Upper lobe of left lung (tissue), 6 donors: ENCODE measurements at regions not wholly inside any gene's neighbourhood (a gene's known extent, or its start where the extent isn't known, plus 50 kb on each side); places are given as distances from the start of the nearest gene placed in this dataset.

ENCODE experiments used
- ATAC-seq, 2 donors: fragments of 200-7000 bp; cut with Tn5 transposase; one replicate each; pipeline ENCODE4 v1.9.1; 2022; ENCODE audit warnings: mild to moderate bottlenecking in 2 of 2, moderate library complexity in 2 of 2; ENCODE audit not compliant: low FRiP score in 2 of 2
- DNase-seq, 2 donors: peaks; one replicate each; pipeline ENCODE4 v3.0.0-alpha.2; 2019 to 2020
- H3K27ac ChIP-seq, 4 donors: fragments of 200-600 bp; sonication (generic); one replicate each; pipeline ENCODE4 v1.5.1; 2016 to 2019
- H3K27me3 ChIP-seq, 4 donors: fragments of 200-600 bp; sonication (generic); one replicate each; pipeline ENCODE4 v1.5.1; 2017 to 2019
- H3K36me3 ChIP-seq, 4 donors: fragments of 200-600 bp; sonication (generic); one replicate each; pipeline ENCODE4 v1.5.1; 2016 to 2019
- H3K4me1 ChIP-seq, 4 donors: fragments of 200-600 bp; sonication (generic); one replicate each; pipeline ENCODE4 v1.5.1; 2018 to 2019
- H3K4me3 ChIP-seq, 4 donors: fragments of 200-600 bp; sonication (generic); one replicate each; pipeline ENCODE4 v1.5.1; 2017 to 2019; ENCODE audit warnings: mild to moderate bottlenecking in 2 of 4, moderate library complexity in 1 of 4
- H3K9me3 ChIP-seq, 4 donors: fragments of 200-600 bp; sonication (generic); one replicate each; pipeline ENCODE4 v1.5.1; 2018 to 2019
- EP300 ChIP-seq, 4 donors: sonication (generic); formaldehyde crosslinking; IDR thresholded peaks; one replicate each; pipeline ENCODE4 v1.5.1; 2017; ENCODE audit warnings: antibody characterized with exemption in 4 of 4, control low read depth in 2 of 4
- POLR2A ChIP-seq, 4 donors: fragments of 450-650 bp; IDR thresholded peaks; one replicate each; pipeline ENCODE4 v1.5.1; 2016 to 2017; ENCODE audit warnings: antibody characterized with exemption in 4 of 4, mild to moderate bottlenecking in 2 of 4
- POLR2AphosphoS5 ChIP-seq, 2 donors: sonication (generic); formaldehyde crosslinking; IDR thresholded peaks; one replicate each; pipeline ENCODE4 v1.5.1; 2017; ENCODE audit warnings: antibody characterized with exemption in 2 of 2
- WGBS, 2 donors: methylation state at CpG; one replicate each; pipeline ENCODE4 v1.1.5; 2017 to 2018; 5-methylcytosine and 5-hydroxymethylcytosine counted together
- TF ChIP-seq, protein P1 (sequence below), 6 experiments: fragments of 450-650 bp in 4 of 6; fragments of 200-600 bp in 2 of 6; sonication (generic) in 2 of 6; IDR thresholded peaks; one replicate each; pipeline ENCODE4 v1.5.1; 2016 to 2019; ENCODE audit warnings: antibody characterized with exemption in 6 of 6
- donor health status: DM: no; HTN: no; CAD: no; lungs with moderate emphysema.
- donor health status: DM: no; HTN: yes; CAD: no; lungs with severe emphysema.

- Histone ChIP-seq H3K4me3 (no peak overlapping the region), H3K36me3 (no peaks in the 10 kb centered on the region), H3K4me1 (peaks cover 0 to 2% (median 0%) of the 10 kb centered on the region in 4 donors), H3K9me3 (no peaks in the 10 kb centered on the region), H3K27ac (no peak overlapping the region), H3K27me3 (no peaks in the 10 kb centered on the region)
- DNase-seq (peak in 1 of 2 donors; percentile 47), ATAC-seq (peak; percentile 41 to 51)
- TF ChIP-seq EP300 (IDR thresholded peaks at IDR 0.05) = no peak
- TF ChIP-seq, protein P1, sequence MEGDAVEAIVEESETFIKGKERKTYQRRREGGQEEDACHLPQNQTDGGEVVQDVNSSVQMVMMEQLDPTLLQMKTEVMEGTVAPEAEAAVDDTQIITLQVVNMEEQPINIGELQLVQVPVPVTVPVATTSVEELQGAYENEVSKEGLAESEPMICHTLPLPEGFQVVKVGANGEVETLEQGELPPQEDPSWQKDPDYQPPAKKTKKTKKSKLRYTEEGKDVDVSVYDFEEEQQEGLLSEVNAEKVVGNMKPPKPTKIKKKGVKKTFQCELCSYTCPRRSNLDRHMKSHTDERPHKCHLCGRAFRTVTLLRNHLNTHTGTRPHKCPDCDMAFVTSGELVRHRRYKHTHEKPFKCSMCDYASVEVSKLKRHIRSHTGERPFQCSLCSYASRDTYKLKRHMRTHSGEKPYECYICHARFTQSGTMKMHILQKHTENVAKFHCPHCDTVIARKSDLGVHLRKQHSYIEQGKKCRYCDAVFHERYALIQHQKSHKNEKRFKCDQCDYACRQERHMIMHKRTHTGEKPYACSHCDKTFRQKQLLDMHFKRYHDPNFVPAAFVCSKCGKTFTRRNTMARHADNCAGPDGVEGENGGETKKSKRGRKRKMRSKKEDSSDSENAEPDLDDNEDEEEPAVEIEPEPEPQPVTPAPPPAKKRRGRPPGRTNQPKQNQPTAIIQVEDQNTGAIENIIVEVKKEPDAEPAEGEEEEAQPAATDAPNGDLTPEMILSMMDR (IDR thresholded peaks at IDR 0.05) = no peak
- no peak for TF ChIP-seq POLR2AphosphoS5 (IDR thresholded peaks at IDR 0.05)
- no peak for TF ChIP-seq POLR2A (IDR thresholded peaks at IDR 0.05)
- 47 to 74% methylated on average over 8 to 9 of the region's 9 CpGs for WGBS, 2 donors
Observed at GRCh38 chr15:100764778-100765466, 114.7 kb upstream of the ALDH1A3 start.

DNA sequence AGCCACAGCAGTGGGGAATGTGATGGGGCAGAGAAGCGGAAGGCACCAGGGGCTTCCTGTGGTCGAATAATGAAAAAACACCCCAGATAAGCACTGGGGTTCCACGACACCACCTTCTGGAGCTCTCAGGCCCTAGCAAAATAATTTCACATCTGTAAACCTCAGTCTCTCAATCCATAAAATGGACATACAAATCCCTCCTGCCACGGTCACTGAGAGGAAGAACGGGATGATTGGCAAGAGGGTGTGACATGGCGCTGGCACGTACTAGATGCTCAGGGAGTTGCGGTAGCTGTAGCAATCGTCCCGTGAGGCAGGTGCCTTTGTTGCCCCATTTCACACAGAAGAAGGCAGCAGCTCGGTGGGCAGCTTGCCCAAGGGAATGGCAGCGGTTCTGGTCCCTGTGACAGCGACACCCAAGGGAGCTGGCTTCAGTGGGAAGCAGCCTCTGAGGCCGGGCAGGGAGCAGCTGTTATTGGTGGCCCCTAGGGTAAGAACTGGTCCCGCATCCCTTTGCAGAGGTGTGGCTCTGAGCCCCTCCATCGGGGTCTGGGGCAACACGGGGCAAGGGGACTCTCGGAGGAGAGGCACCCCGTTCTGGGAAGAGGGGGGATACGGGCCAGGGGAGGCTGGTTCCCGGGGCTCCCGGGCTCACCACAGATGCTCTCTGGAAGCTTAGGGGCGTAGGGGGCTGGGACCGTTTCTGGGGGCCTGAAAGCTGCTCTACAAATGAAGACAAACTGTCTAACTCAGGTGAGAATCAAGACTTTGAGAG lies 114.0 kb upstream of the ALDH1A3 start:
- H3K36me3 ChIP-seq = no peaks in the 10 kb centered on the region
- H3K27ac ChIP-seq = no peak overlapping the region
- no peaks in the 10 kb centered on the region for H3K9me3 ChIP-seq
- DNase-seq = peak in 1 of 2 donors; percentile 34
- ATAC-seq = no peak
- TF ChIP-seq, protein P1 (IDR thresholded peaks at IDR 0.05) = no peak
- TF ChIP-seq POLR2A (IDR thresholded peaks at IDR 0.05) = no peak
- TF ChIP-seq EP300 (IDR thresholded peaks at IDR 0.05) = no peak
- no peaks in the 10 kb centered on the region for H3K27me3 ChIP-seq
- WGBS, 2 donors = 75 to 79% methylated on average over 15 to 24 of the region's 24 CpGs
- no peaks in the 10 kb centered on the region for H3K4me1 ChIP-seq
- H3K4me3 ChIP-seq = no peak overlapping the region

- DNase-seq (peak in 1 of 2 donors; percentile 27), ATAC-seq (no peak)
- WGBS, 2 donors = 53 to 54% methylated on average over 11 to 13 of the region's 13 CpGs
- H3K9me3 ChIP-seq = no peaks in the 10 kb centered on the region
- H3K4me1 ChIP-seq = no peaks in the 10 kb centered on the region
- TF ChIP-seq EP300 (IDR thresholded peaks at IDR 0.05) (no peak), POLR2AphosphoS5 (IDR thresholded peaks at IDR 0.05) (no peak), POLR2A (IDR thresholded peaks at IDR 0.05) (no peak)
- TF ChIP-seq, protein P1 (IDR thresholded peaks at IDR 0.05) = no peak
- no peaks in the 10 kb centered on the region for H3K27me3 ChIP-seq
- H3K36me3 ChIP-seq = no peaks in the 10 kb centered on the region
- no peak overlapping the region for H3K27ac ChIP-seq
- H3K4me3 ChIP-seq = no peak overlapping the region
Observed at GRCh38 chr15:100766243-100767000, 113.2 kb upstream of the ALDH1A3 start.

- no peak for TF ChIP-seq POLR2AphosphoS5 (IDR thresholded peaks at IDR 0.05)
- TF ChIP-seq, protein P1 (IDR thresholded peaks at IDR 0.05) = no peak
- TF ChIP-seq EP300 (IDR thresholded peaks at IDR 0.05) = no peak
- TF ChIP-seq POLR2A (IDR thresholded peaks at IDR 0.05) = no peak
- Histone ChIP-seq H3K27me3 (no peaks in the 10 kb centered on the region), H3K9me3 (no peaks in the 10 kb centered on the region), H3K4me1 (no peaks in the 10 kb centered on the region), H3K4me3 (no peak overlapping the region), H3K36me3 (no peaks in the 10 kb centered on the region), H3K27ac (no peak overlapping the region)
- DNase-seq = peak in 1 of 2 donors; percentile 51
- no peak for ATAC-seq
- 87 to 91% methylated on average over 12 to 14 of the region's 14 CpGs for WGBS, 2 donors
Observed at GRCh38 chr15:100767001-100767825, 112.4 kb upstream of the ALDH1A3 start.
